ENCODE measurements at regions not wholly inside any gene's neighbourhood (a gene's known extent, or its start where the extent isn't known, plus 50 kb on each side); places are given as distances from the start of the nearest gene placed in this dataset.

DNA sequence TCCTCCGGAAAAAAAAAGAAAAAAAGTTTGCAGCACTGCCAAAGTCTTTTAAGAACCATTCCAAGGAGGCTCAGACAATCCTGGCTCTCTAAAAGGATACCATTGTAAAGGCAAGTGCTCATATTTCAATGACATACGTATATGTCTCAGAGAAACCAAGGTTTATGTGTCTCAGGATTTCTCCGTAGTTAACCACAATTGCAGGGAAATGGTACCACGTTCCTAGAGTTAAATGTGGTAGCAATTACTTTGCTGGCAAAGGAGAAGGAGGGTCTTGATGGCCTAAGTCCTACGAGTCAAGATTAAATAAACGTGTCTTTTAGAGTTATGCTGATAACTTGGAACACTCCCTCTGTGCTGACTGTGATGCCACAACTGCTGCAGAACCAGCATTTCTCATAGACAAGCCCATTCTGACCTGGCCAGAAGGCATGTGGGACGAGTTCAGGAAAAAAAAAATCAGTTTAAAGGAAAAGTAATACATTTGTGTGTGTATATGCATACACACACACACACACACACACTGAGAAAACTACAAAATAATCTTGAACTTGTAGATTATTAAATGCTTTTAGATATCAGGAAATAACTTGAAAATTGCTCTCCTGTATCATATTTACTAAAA, 245.9 kb downstream of the FGFR2 start:
- H3K4me3 Mint-ChIP-seq: no peak overlapping the region
- H3K27ac Mint-ChIP-seq (ENCODE audit: unreplicated experiment): no peak overlapping the region
- TF ChIP-seq, protein P1, sequence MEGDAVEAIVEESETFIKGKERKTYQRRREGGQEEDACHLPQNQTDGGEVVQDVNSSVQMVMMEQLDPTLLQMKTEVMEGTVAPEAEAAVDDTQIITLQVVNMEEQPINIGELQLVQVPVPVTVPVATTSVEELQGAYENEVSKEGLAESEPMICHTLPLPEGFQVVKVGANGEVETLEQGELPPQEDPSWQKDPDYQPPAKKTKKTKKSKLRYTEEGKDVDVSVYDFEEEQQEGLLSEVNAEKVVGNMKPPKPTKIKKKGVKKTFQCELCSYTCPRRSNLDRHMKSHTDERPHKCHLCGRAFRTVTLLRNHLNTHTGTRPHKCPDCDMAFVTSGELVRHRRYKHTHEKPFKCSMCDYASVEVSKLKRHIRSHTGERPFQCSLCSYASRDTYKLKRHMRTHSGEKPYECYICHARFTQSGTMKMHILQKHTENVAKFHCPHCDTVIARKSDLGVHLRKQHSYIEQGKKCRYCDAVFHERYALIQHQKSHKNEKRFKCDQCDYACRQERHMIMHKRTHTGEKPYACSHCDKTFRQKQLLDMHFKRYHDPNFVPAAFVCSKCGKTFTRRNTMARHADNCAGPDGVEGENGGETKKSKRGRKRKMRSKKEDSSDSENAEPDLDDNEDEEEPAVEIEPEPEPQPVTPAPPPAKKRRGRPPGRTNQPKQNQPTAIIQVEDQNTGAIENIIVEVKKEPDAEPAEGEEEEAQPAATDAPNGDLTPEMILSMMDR (conservative IDR thresholded peaks at IDR 0.05): no peak
- H3K27me3 Mint-ChIP-seq (ENCODE audit: low read depth): no peaks in the 10 kb centered on the region
- no peak for DNase-seq (ENCODE audit: low read depth, low spot score)
- no peaks in the 10 kb centered on the region for H3K36me3 Mint-ChIP-seq (ENCODE audit: low read depth)
- H3K4me1 Mint-ChIP-seq: no peaks in the 10 kb centered on the region
- no peaks in the 10 kb centered on the region for H3K9me3 Mint-ChIP-seq

DNA sequence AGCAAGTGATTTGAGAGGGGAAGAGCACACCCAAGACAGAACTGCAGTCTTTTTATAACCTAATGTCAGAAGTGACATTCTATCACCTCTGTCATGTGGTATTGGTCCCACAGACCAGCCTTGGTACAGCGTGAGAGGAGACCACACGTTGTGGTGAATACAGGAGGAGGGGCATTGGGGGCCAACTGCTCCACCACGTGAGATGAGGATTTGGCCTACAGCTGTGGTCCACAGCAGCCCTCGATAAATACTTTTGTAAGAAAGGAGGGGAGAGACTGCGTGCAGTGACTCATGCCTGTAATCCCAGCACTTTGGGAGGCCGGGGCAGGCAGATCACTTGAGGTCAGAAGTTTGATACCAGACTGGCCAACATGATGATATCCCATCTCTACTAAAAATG, 243.1 kb downstream of the FGFR2 start:
- H3K27me3 Mint-ChIP-seq (ENCODE audit: low read depth): no peaks in the 10 kb centered on the region
- no peaks in the 10 kb centered on the region for H3K36me3 Mint-ChIP-seq (ENCODE audit: low read depth)
- H3K4me1 Mint-ChIP-seq: peaks cover 3% of the 10 kb centered on the region
- no peak overlapping the region for H3K27ac Mint-ChIP-seq (ENCODE audit: unreplicated experiment)
- no peak overlapping the region for H3K4me3 Mint-ChIP-seq
- TF ChIP-seq, protein P1 (conservative IDR thresholded peaks at IDR 0.05): no peak
- DNase-seq (ENCODE audit: low read depth, low spot score): no peak
- H3K9me3 Mint-ChIP-seq: no peaks in the 10 kb centered on the region

DNA sequence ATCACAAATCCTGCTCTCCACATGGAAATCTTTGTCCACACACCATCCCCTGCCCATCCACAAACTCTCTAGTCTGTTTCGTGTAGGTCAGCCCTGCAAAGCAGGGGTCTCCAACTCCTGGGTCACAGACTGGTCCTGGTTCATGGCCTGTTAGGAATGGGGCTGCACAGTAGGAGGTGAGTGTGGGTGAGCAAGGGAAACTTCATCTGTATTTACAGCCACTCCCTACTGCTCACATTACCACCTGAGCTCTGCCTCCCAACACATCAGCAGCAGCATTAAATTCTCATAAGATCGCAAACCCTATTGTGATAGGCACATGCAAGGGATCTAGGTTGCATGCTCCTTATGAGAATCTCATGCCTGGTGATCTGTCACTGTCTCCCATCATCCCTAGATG, 242.1 kb downstream of the FGFR2 start:
- peak overlapping the region; percentile 19 for H3K27ac Mint-ChIP-seq (ENCODE audit: unreplicated experiment)
- TF ChIP-seq, protein P1 (conservative IDR thresholded peaks at IDR 0.05): no peak
- no peak overlapping the region for H3K4me3 Mint-ChIP-seq
- H3K9me3 Mint-ChIP-seq: no peaks in the 10 kb centered on the region
- no peaks in the 10 kb centered on the region for H3K36me3 Mint-ChIP-seq (ENCODE audit: low read depth)
- peaks cover 3% of the 10 kb centered on the region for H3K4me1 Mint-ChIP-seq
- DNase-seq (ENCODE audit: low read depth, low spot score): no peak
- no peaks in the 10 kb centered on the region for H3K27me3 Mint-ChIP-seq (ENCODE audit: low read depth)

DNA sequence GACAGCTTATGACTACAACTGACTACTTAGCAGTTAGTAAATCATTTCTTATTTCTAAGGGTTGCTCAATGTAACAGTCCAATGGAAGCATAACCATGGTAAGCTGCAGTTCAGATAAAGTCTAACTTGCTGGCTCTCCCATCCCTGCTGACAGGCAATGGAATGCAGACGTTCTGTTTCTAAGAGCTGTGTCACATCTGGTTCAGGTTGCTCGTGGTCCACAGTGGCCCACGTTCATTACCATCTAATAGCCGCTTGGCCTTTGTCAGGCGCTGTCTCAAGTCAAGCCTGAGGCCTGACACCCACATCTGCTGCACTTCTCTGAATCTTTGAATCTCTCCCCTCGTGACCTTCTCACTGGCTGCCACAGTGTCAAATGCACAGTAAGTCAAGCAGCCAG, 240.8 kb downstream of the FGFR2 start:
- Mint-ChIP-seq H3K4me1 (peaks cover 6% of the 10 kb centered on the region), H3K27ac (ENCODE audit: unreplicated experiment) (no peak overlapping the region), H3K36me3 (ENCODE audit: low read depth) (no peaks in the 10 kb centered on the region), H3K27me3 (ENCODE audit: low read depth) (no peaks in the 10 kb centered on the region), H3K9me3 (no peaks in the 10 kb centered on the region), H3K4me3 (no peak overlapping the region)
- TF ChIP-seq, protein P1 (conservative IDR thresholded peaks at IDR 0.05): no peak
- no peak for DNase-seq (ENCODE audit: low read depth, low spot score)

DNA sequence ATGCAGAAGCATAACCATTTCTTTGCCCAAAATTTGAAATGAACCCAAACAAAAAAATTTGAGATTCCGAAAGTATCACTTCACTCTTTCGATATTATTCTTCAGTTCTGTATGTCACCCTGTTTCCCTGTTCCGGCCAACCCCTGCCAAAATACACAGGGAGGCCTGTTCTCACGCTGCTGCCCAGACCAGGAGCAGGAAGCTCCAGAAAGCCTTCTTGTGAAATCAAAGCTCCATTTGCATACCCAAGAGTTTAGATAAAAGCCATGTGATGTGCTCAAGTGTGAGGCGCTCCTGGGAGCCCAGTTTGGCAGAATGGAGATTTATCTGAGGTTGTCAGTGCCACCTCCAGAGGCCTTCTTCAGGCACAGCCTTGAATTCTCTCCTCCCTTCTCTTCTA, 236.2 kb downstream of the FGFR2 start:
- no peak for DNase-seq (ENCODE audit: low read depth, low spot score)
- Mint-ChIP-seq H3K36me3 (ENCODE audit: low read depth) (no peaks in the 10 kb centered on the region), H3K27ac (ENCODE audit: unreplicated experiment) (no peak overlapping the region), H3K4me1 (peaks cover 11% of the 10 kb centered on the region), H3K27me3 (ENCODE audit: low read depth) (no peaks in the 10 kb centered on the region), H3K4me3 (no peak overlapping the region), H3K9me3 (peaks cover 3% of the 10 kb centered on the region)
- TF ChIP-seq, protein P1 (conservative IDR thresholded peaks at IDR 0.05): no peak
